ENCODE measurements at regions not wholly inside any gene's neighbourhood (a gene's known extent, or its start where the extent isn't known, plus 50 kb on each side); places are given as distances from the start of the nearest gene placed in this dataset.
"Not testable (repeated sequence)": the region's sequence is repeated elsewhere in the genome, so short reads cannot be mapped to it uniquely, and the experiment has no call there.

DNA sequence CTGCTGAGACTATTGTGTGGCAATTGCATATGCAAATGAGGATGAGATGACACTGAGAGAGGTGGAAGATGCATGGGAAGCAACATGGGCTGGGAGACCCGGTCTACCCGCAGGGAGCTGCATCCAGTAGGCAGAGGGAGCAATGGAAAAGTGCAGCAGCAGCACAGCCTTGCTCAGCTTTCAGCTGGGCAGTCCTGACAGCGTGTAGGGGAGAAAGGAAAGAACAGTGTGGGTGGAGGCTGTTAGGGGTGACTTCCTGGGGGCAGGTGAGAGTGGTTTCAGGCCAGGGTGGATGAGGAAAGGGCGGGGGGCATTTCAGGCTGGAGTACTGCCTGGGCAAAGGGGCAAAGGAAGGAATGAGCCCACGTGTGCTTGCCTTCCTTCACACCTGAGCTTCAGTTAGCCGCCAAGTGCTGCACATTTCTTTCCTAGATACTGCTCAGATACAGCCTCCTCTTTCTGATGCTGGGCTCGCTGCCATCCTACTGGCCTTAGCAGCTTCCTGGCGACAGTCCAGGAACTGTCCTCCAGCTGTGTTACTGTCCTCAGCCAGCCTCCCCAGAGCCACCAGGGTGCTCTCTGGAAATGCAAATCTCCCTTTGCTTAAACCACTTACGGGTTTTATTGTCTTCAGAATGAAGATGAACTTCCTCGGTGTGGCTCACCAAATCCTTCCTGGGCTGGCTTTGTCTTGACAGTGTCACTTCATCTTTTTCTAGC, 276.3 kb downstream of the TSN start:
- no peak overlapping the region for H3K27ac ChIP-seq
- WGBS, 2 donors, result 49 to 52% methylated on average over 10 of the region's 10 CpGs
- H3K36me3 ChIP-seq (replicated peaks in 1 of 2; ENCODE audit: insufficient read depth in 1 of 2, low read depth in 2 of 2), result no peaks in the 10 kb centered on the region
- H3K9me3 ChIP-seq, result no peaks in the 10 kb centered on the region
- TF ChIP-seq, protein P1, sequence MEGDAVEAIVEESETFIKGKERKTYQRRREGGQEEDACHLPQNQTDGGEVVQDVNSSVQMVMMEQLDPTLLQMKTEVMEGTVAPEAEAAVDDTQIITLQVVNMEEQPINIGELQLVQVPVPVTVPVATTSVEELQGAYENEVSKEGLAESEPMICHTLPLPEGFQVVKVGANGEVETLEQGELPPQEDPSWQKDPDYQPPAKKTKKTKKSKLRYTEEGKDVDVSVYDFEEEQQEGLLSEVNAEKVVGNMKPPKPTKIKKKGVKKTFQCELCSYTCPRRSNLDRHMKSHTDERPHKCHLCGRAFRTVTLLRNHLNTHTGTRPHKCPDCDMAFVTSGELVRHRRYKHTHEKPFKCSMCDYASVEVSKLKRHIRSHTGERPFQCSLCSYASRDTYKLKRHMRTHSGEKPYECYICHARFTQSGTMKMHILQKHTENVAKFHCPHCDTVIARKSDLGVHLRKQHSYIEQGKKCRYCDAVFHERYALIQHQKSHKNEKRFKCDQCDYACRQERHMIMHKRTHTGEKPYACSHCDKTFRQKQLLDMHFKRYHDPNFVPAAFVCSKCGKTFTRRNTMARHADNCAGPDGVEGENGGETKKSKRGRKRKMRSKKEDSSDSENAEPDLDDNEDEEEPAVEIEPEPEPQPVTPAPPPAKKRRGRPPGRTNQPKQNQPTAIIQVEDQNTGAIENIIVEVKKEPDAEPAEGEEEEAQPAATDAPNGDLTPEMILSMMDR (IDR thresholded peaks at IDR 0.05), result no peak
- TF ChIP-seq POLR2A (IDR thresholded peaks at IDR 0.05), result no peak
- H3K4me1 ChIP-seq, result no peaks in the 10 kb centered on the region
- DNase-seq, result peak in 3 of 4 donors; percentile 18 to 26 (median 24)
- no peaks in the 10 kb centered on the region for H3K27me3 ChIP-seq
- ATAC-seq, result no peak
- no peak overlapping the region for H3K4me3 ChIP-seq
- intact Hi-C loops (cut with DNase I), result no loop called here

DNA sequence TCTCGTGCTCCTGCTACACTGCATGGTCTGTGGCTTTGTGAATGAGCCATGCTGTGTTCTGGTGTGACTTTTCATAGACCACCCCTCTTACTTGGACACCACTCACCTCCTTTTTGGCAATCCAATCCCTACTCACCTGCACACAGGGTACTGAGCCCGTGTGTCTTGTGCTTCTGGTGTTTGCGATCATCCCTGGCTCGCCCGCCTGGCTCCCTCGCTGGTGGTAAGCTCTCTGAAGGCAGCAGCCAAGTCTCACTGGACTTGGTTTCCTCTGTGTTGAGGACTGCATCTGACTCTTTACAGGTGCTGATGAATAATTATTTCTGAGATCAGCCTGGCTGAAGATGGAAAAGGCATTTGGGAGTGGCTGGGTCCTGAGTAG, 276.8 kb downstream of the TSN start:
- DNase-seq (no peak), ATAC-seq (no peak)
- WGBS, 2 donors, result 72 to 75% methylated on average over 6 of the region's 6 CpGs
- no peaks in the 10 kb centered on the region for H3K27me3 ChIP-seq
- intact Hi-C loops (cut with DNase I), result no loop called here
- no peaks in the 10 kb centered on the region for H3K4me1 ChIP-seq
- no peaks in the 10 kb centered on the region for H3K36me3 ChIP-seq (replicated peaks in 1 of 2; ENCODE audit: insufficient read depth in 1 of 2, low read depth in 2 of 2)
- no peaks in the 10 kb centered on the region for H3K9me3 ChIP-seq
- TF ChIP-seq POLR2A (IDR thresholded peaks at IDR 0.05), result no peak
- TF ChIP-seq, protein P1 (IDR thresholded peaks at IDR 0.05), result no peak
- no peak overlapping the region for H3K27ac ChIP-seq
- no peak overlapping the region for H3K4me3 ChIP-seq

DNA sequence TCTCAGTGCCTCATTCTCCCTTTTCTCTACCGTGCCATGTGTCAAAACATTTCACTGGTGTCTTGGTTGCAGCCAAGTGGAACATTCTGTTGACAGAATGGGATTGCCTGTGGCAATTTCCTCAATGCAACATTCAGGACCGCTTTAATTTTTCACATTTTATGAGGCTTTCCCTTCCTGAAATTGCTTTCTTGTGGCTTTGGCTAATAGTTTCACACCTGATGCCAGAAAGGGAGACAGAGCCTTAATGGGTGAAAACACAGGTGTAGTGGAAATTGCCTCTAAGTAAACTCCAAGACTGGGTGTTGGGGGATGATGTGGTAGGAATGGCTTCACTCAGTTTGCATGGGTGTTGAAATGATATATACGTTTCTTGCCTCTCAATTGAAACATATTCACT, 278.3 kb downstream of the TSN start:
- WGBS, 2 donors, result 65 to 74% methylated on average over 3 of the region's 3 CpGs
- intact Hi-C loops (cut with DNase I), result no loop called here

DNA sequence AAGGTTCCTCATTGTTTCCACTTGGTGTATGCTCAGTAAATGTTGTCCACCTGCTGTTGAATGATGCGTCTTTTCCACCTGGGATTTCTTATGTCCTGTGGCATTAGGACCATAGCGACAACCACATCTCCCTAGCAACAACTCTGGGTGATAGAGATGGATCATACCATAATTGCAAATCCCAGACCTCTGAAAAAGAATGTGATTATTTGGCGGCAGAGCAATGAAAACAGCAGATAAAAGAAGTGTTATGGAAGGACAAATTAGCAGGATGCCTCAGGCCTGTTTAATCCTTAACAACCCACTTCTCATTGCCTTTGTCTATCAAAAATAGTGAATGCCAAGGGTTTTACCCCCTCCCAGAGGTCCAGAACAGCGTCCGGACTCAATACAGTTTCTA, 278.9 kb downstream of the TSN start:
- DNase-seq, result no peak
- Histone ChIP-seq H3K4me3 (no peak overlapping the region), H3K27me3 (no peaks in the 10 kb centered on the region), H3K4me1 (no peaks in the 10 kb centered on the region), H3K36me3 (replicated peaks in 1 of 2; ENCODE audit: insufficient read depth in 1 of 2, low read depth in 2 of 2) (no peaks in the 10 kb centered on the region), H3K27ac (no peak overlapping the region), H3K9me3 (no peaks in the 10 kb centered on the region)
- intact Hi-C loops (cut with DNase I), result no loop called here
- ATAC-seq, result no peak
- 54 to 56% methylated on average over 5 of the region's 5 CpGs for WGBS, 2 donors
- TF ChIP-seq, protein P1 (IDR thresholded peaks at IDR 0.05), result no peak
- no peak for TF ChIP-seq POLR2A (IDR thresholded peaks at IDR 0.05)

More for the DNA sequence above, 278.3 kb downstream of the TSN start:
- Histone ChIP-seq H3K27me3 (no peaks in the 10 kb centered on the region), H3K36me3 (replicated peaks in 1 of 2; ENCODE audit: insufficient read depth in 1 of 2, low read depth in 2 of 2) (no peaks in the 10 kb centered on the region), H3K4me1 (no peaks in the 10 kb centered on the region), H3K9me3 (no peaks in the 10 kb centered on the region), H3K4me3 (no peak overlapping the region), H3K27ac (no peak overlapping the region)
- ATAC-seq (no peak), DNase-seq (no peak)
- no peak for TF ChIP-seq POLR2A (IDR thresholded peaks at IDR 0.05)
- TF ChIP-seq, protein P1 (IDR thresholded peaks at IDR 0.05), result no peak

DNA sequence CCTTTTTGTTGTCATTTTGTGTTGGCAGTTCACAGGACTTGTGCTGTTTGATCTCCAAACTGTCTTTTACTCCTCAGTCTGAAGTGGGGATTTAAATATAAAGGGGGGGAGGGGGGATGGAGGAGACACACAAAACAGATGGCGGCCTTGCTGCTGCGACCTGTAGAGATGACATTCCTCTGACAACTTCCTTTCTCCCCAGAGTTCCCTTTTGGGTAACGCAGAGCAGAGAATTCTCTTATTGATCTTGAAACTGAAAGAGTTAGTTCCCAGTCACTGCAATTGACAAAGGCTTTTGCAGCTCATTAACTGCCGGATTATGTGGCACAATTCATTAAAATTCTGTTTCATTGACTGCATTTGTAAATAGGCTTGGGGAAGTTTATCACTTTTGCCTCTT, 279.3 kb downstream of the TSN start:
- TF ChIP-seq, protein P1 (IDR thresholded peaks at IDR 0.05), result no peak
- no peak for TF ChIP-seq POLR2A (IDR thresholded peaks at IDR 0.05)
- H3K27me3 ChIP-seq, result no peaks in the 10 kb centered on the region
- ATAC-seq (no peak), DNase-seq (no peak)
- no peaks in the 10 kb centered on the region for H3K4me1 ChIP-seq
- 33 to 50% methylated on average over 4 of the region's 4 CpGs for WGBS, 2 donors
- H3K36me3 ChIP-seq (replicated peaks in 1 of 2; ENCODE audit: insufficient read depth in 1 of 2, low read depth in 2 of 2), result no peaks in the 10 kb centered on the region
- no peaks in the 10 kb centered on the region for H3K9me3 ChIP-seq
- H3K4me3 ChIP-seq, result no peak overlapping the region
- H3K27ac ChIP-seq, result no peak overlapping the region
- intact Hi-C loops (cut with DNase I), result no loop called here

DNA sequence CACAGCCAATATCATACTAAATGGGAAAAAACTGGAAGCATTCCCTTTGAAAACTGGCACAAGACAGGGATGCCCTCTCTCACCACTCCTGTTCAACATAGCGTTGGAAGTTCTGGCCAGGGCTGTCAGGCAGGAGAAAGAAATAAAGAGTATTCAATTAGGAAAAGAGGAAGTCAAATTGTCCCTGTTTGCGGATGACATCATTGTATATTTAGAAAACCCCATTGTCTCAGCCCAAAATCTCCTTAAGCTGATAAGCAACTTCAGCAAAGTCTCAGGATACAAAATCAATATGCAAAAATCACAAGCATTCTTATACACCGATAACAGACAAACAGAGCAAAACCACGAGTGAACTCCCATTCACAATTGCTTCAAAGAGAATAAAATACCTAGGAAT, 283.4 kb downstream of the TSN start:
- H3K27me3 ChIP-seq; H3K36me3 ChIP-seq (replicated peaks in 1 of 2; ENCODE audit: insufficient read depth in 1 of 2, low read depth in 2 of 2); H3K9me3 ChIP-seq; DNase-seq; ATAC-seq; H3K27ac ChIP-seq; H3K4me1 ChIP-seq; H3K4me3 ChIP-seq; intact Hi-C loops (cut with DNase I): not testable (repeated sequence)
- 40 to 41% methylated on average over 4 of the region's 4 CpGs for WGBS, 2 donors

Data from body of pancreas (tissue), 4 donors.